H9 (cell line): ENCODE measurements at regions not wholly inside any gene's neighbourhood (a gene's known extent, or its start where the extent isn't known, plus 50 kb on each side); places are given as distances from the start of the nearest gene placed in this dataset.

Experiments used
- DNase-seq: peaks from one replicate; pipeline ENCODE4 v3.0.0-alpha.2; 2017
- H2AFZ ChIP-seq: one replicate; pipeline ENCODE4 v1.6.1; 2013; ENCODE audit warnings: mild to moderate bottlenecking, low read length, control low read depth, moderate library complexity
- H2AK5ac ChIP-seq: 2 replicates; pipeline ENCODE4 v1.6.1; 2013; ENCODE audit warnings: low read length, control low read depth, mixed read lengths; ENCODE audit not compliant: insufficient read length
- H2BK120ac ChIP-seq: one replicate; pipeline ENCODE4 v1.6.1; 2013; ENCODE audit warnings: low read depth, mild to moderate bottlenecking, low read length, control low read depth, inconsistent platforms; ENCODE audit not compliant: poor library complexity, severe bottlenecking
- H2BK12ac ChIP-seq: 2 replicates; pipeline ENCODE4 v1.6.1; 2013; ENCODE audit warnings: low read length, control low read depth, mixed read lengths, low read depth; ENCODE audit not compliant: insufficient read length
- H2BK15ac ChIP-seq: 2 replicates; pipeline ENCODE4 v1.6.1; 2013; ENCODE audit warnings: low read depth, low read length, control low read depth
- H2BK20ac ChIP-seq: one replicate; pipeline ENCODE4 v1.6.1; 2013; ENCODE audit warnings: low read depth, mild to moderate bottlenecking, low read length, control low read depth, inconsistent platforms; ENCODE audit not compliant: poor library complexity, severe bottlenecking
- H2BK5ac ChIP-seq: 2 replicates; pipeline ENCODE4 v1.6.1; 2013; ENCODE audit warnings: low read length, control low read depth, mixed read lengths; ENCODE audit not compliant: insufficient read length
- H3K14ac ChIP-seq: 2 replicates; pipeline ENCODE4 v1.6.1; 2013; ENCODE audit warnings: low read length, control low read depth; ENCODE audit not compliant: insufficient read depth
- H3K18ac ChIP-seq: 2 replicates; pipeline ENCODE4 v1.6.1; 2013; ENCODE audit warnings: low read depth, mild to moderate bottlenecking, mixed read lengths, low read length, control low read depth; ENCODE audit not compliant: insufficient read length
- H3K23ac ChIP-seq: 2 replicates; pipeline ENCODE4 v1.6.1; 2013; ENCODE audit warnings: low read length, control low read depth, mixed read lengths, low read depth; ENCODE audit not compliant: insufficient read length
- H3K23me2 ChIP-seq: 2 replicates; pipeline ENCODE4 v1.6.1; 2013; ENCODE audit warnings: low read depth, mild to moderate bottlenecking, mixed read lengths, low read length, control low read depth; ENCODE audit not compliant: insufficient read length, poor library complexity, severe bottlenecking
- H3K27ac ChIP-seq: 2 replicates; pipeline ENCODE4 v1.5.1; 2013; ENCODE audit warnings: low read length, control low read depth, mixed read lengths, low read depth; ENCODE audit not compliant: insufficient read length
- H3K27me3 ChIP-seq: 2 replicates; pipeline ENCODE4 v1.6.1; 2013; ENCODE audit warnings: low read length, control low read depth, inconsistent platforms; ENCODE audit not compliant: insufficient read depth
- H3K4ac ChIP-seq: 2 replicates; pipeline ENCODE4 v1.6.1; 2013; ENCODE audit warnings: low read depth, mild to moderate bottlenecking, control low read depth, inconsistent platforms, low read length, moderate library complexity
- H3K4me1 ChIP-seq: 2 replicates; pipeline ENCODE4 v1.6.1; 2013; ENCODE audit warnings: low read length, control low read depth, inconsistent platforms; ENCODE audit not compliant: insufficient read depth
- H3K4me2 ChIP-seq: 2 replicates; pipeline ENCODE4 v1.6.1; 2013; ENCODE audit warnings: low read length, control low read depth, mixed read lengths; ENCODE audit not compliant: insufficient read length, insufficient read depth
- H3K56ac ChIP-seq: 2 replicates; pipeline ENCODE4 v1.6.1; 2013; ENCODE audit warnings: low read depth, mild to moderate bottlenecking, mixed read lengths, low read length, control low read depth; ENCODE audit not compliant: insufficient read length
- H3K79me1 ChIP-seq: 2 replicates; pipeline ENCODE4 v1.6.1; 2013; ENCODE audit warnings: low read depth, mild to moderate bottlenecking, moderate library complexity, low read length, control low read depth, inconsistent platforms; ENCODE audit not compliant: insufficient read depth, poor library complexity, severe bottlenecking
- H3K79me2 ChIP-seq: 2 replicates; pipeline ENCODE4 v1.6.1; 2013; ENCODE audit warnings: low read length, control low read depth, inconsistent platforms; ENCODE audit not compliant: insufficient read depth
- H3K9ac ChIP-seq: 2 replicates; pipeline ENCODE4 v1.6.1; 2013; ENCODE audit warnings: low read length, control low read depth, mixed read lengths; ENCODE audit not compliant: insufficient read length; ENCODE audit errors: extremely low read depth
- H3K9me3 ChIP-seq: one replicate; pipeline ENCODE4 v1.6.1; 2013; ENCODE audit warnings: low read depth, low read length, inconsistent platforms; ENCODE audit not compliant: control insufficient read depth
- H3T11ph ChIP-seq: one replicate; pipeline ENCODE4 v1.6.1; 2013; ENCODE audit warnings: mild to moderate bottlenecking, low read length, control low read depth, inconsistent platforms
- H4K20me1 ChIP-seq: one replicate; pipeline ENCODE4 v1.6.1; 2013; ENCODE audit not compliant: control insufficient read depth, insufficient read length, insufficient read depth
- H4K5ac ChIP-seq: 2 replicates; pipeline ENCODE4 v1.6.1; 2013; ENCODE audit warnings: low read depth, mild to moderate bottlenecking, mixed read lengths, low read length, control low read depth; ENCODE audit not compliant: insufficient read length
- H4K8ac ChIP-seq: replicated peaks from 2 replicates; pipeline ENCODE4 v1.6.1; 2013; ENCODE audit warnings: low read length, control low read depth, mixed read lengths, low read depth; ENCODE audit not compliant: insufficient read length
- H4K91ac ChIP-seq: 2 replicates; pipeline ENCODE4 v1.6.1; 2013; ENCODE audit warnings: low read depth, mild to moderate bottlenecking, moderate library complexity, mixed read lengths, low read length, control low read depth; ENCODE audit not compliant: insufficient read length
- H3K27ac Mint-ChIP-seq, 3 experiments: 2 replicates in 2 of 3; 3 replicates in 1 of 3; pipeline ENCODE4 v1.8.0; 2020 to 2021; ENCODE audit warnings: mixed read lengths in 3 of 3, mild to moderate bottlenecking in 1 of 3, moderate library complexity in 1 of 3
- H3K27me3 Mint-ChIP-seq: 2 replicates; pipeline ENCODE4 v1.8.0; 2021; ENCODE audit warnings: low read depth, mild to moderate bottlenecking, moderate library complexity, mixed read lengths
- H3K36me3 Mint-ChIP-seq, 3 experiments: 2 replicates in 2 of 3; 3 replicates in 1 of 3; pipeline ENCODE4 v1.8.0; 2020 to 2021; ENCODE audit warnings: low read depth in 3 of 3, mixed read lengths in 3 of 3; ENCODE audit not compliant: insufficient read depth in 1 of 3
- H3K4me1 Mint-ChIP-seq, 2 experiments: 2 replicates each; pipeline ENCODE4 v1.8.0; 2020; ENCODE audit warnings: mixed read lengths in 2 of 2
- H3K4me3 Mint-ChIP-seq, 2 experiments: 2 replicates in 1 of 2; 3 replicates in 1 of 2; pipeline ENCODE4 v1.8.0; 2020 to 2021; ENCODE audit warnings: mild to moderate bottlenecking in 2 of 2, mixed read lengths in 2 of 2, moderate library complexity in 1 of 2
- H3K9me3 Mint-ChIP-seq, 2 experiments: 2 replicates in 1 of 2; 3 replicates in 1 of 2; pipeline ENCODE4 v1.8.0; 2020; ENCODE audit warnings: mild to moderate bottlenecking in 2 of 2, mixed read lengths in 2 of 2, moderate library complexity in 1 of 2
- CTCF ChIP-seq: fragments of 200-600 bp; sonication (generic); conservative IDR thresholded peaks from 3 replicates; pipeline ENCODE4 v1.8.0; 2021; ENCODE audit warnings: antibody characterized with exemption, mild to moderate bottlenecking
- WGBS: extraction: QIAGEN DNeasy Blood & Tissue Kit; methylation state at CpG from one replicate; pipeline ENCODE4 v1.1.7; 2013; ENCODE audit warnings: missing lambda C conversion rate, low lambda C conversion rate, mixed read lengths; ENCODE audit not compliant: insufficient read length; ENCODE audit errors: extremely low coverage; 5-methylcytosine and 5-hydroxymethylcytosine counted together

- Histone ChIP-seq H2AK5ac (no peak overlapping the region), H3K4me1 (peaks cover 3% of the 10 kb centered on the region), H4K91ac (no peak overlapping the region), H3K18ac (no peak overlapping the region), H2BK15ac (no peak overlapping the region), H2BK5ac (no peak overlapping the region), H4K5ac (no peak overlapping the region), H3K27ac (no peak overlapping the region), H3K23me2 (no peaks in the 10 kb centered on the region), H2AFZ (no peak overlapping the region), H3K9ac (no peak overlapping the region), H4K20me1 (no peaks in the 10 kb centered on the region), H3K4ac (no peak overlapping the region), H3K27me3 (no peaks in the 10 kb centered on the region), H3K23ac (no peak overlapping the region), H2BK20ac (no peak overlapping the region), H3K4me2 (no peak overlapping the region), H4K8ac (no peak overlapping the region), H3K9me3 (no peaks in the 10 kb centered on the region), H3K56ac (no peak overlapping the region), H2BK12ac (no peak overlapping the region), H3K79me1 (no peaks in the 10 kb centered on the region), H3K14ac (no peak overlapping the region), H2BK120ac (no peak overlapping the region), H3T11ph (no peak overlapping the region), H3K79me2 (no peaks in the 10 kb centered on the region)
- H3K4me1 Mint-ChIP-seq = peaks cover 12% of the 10 kb centered on the region in 2 experiments
- H3K27me3 Mint-ChIP-seq = no peaks in the 10 kb centered on the region
- TF ChIP-seq CTCF = no peak
- peaks cover 0 to 5% (median under 1%) of the 10 kb centered on the region in 3 experiments; a peak in 4 of 7 replicates for H3K36me3 Mint-ChIP-seq
- peaks cover 1 to 6% of the 10 kb centered on the region in 2 experiments; a peak in 4 of 5 replicates for H3K9me3 Mint-ChIP-seq
- no peak overlapping the region for H3K4me3 Mint-ChIP-seq
- no CpG with 5 or more reads among the region's 4 CpGs for WGBS
- H3K27ac Mint-ChIP-seq = no peak overlapping the region
- no peak for DNase-seq
These were observed 506.0 kb downstream of the BRINP3 start for GRCh38 chr1:189971656-189972055.
